ENCODE measurements at regions not wholly inside any gene's neighbourhood (a gene's known extent, or its start where the extent isn't known, plus 50 kb on each side); places are given as distances from the start of the nearest gene placed in this dataset.

DNA sequence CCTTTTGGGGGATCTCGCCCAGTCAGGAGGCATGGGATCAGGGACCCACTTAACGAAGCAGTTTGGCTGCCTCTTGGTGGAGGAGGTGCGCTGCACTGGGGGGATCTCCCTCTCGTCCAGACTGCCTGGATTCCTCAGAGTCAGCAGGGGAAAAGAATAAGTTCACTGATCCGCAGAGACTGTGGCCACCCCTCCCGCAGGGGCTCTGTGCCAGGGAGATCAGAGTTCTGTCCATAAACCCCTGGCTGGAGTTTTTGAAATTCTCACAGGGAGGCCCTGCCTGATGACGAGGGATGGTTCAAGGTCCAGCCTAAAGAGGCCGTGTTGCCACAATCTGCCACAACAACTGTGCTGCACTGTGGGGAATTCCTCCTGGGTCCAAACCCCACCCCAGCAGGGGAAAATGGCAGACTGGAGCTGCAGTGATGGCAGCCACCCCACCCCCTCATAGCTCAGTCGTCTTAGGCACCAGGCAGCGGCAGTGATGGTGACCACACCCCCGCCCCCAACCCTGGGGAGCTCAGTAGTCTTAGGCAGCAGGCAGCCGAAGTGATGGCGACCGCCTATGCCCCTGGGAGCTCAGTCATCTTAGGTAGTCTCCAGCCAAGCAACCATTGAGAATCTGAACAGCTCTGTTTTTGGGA, 273.8 kb upstream of the USP25 start:
- TF ChIP-seq POLR2A (IDR thresholded peaks at IDR 0.05; ENCODE audit: low read depth, low read length) (no peak), POLR2AphosphoS5 (IDR thresholded peaks at IDR 0.05; ENCODE audit: low read depth, low read length) (no peak)

All from GM12892 (cell line).